HCT116 (cell line): ENCODE measurements at regions not wholly inside any gene's neighbourhood (a gene's known extent, or its start where the extent isn't known, plus 50 kb on each side); places are given as distances from the start of the nearest gene placed in this dataset.
"Not testable (repeated sequence)": the region's sequence is repeated elsewhere in the genome, so short reads cannot be mapped to it uniquely, and the experiment has no call there.

Source experiments
- ATAC-seq: fragments of 200-7000 bp; cut with Tn5 transposase; 2 replicates; pipeline ENCODE4 v1.9.1; 2020; ENCODE audit warnings: mild to moderate bottlenecking, moderate library complexity
- BruUV-seq: library from RNA; stranded (reverse); fragments of 400-500 nt; replicated peaks from 2 replicates; lab custom pipeline; 2021; lab: Mats Ljungman, UMichigan
- CTCF ChIA-PET: fragments of 300-600 bp; sonication (Branson Sonifier 250); formaldehyde crosslinking; loops from one replicate; lab custom pipeline; 2021; ENCODE audit warnings: antibody characterized with exemption; lab: Charles Lee
- POLR2A ChIA-PET: fragments of 300-600, 350-600 bp; sonication (Branson Sonifier 250); formaldehyde crosslinking; loops from one replicate; lab custom pipeline; 2021; ENCODE audit warnings: antibody characterized with exemption; lab: Charles Lee
- RAD21 ChIA-PET, 2 experiments: fragments of 300-600 bp; sonication (Branson Sonifier 250); formaldehyde crosslinking; loops; one replicate each; lab custom pipeline; 2023; ENCODE audit warnings: low total read pairs in 2 of 2; ENCODE audit not compliant: uncharacterized antibody in 2 of 2, unreplicated experiment in 2 of 2, low non-redundant PET in 1 of 2; lab: Charles Lee
- DNase-seq: peaks from one replicate; pipeline ENCODE4 v3.0.0-alpha.2; 2010; ENCODE audit warnings: low read depth, low spot score
- H2AFZ ChIP-seq: fragments of 200-600 bp; shearing (Covaris generic), sonication (generic); 2 replicates; pipeline ENCODE4 v1.6.1; 2017; ENCODE audit warnings: low read depth, mixed run types, mixed read lengths, antibody characterized with exemption, low read length; ENCODE audit not compliant: poor library complexity, severe bottlenecking
- H3K27ac ChIP-seq: 2 replicates; pipeline ENCODE4 v1.5.1; 2012; ENCODE audit warnings: low read depth, low read length
- H3K27me3 ChIP-seq: fragments of 200-600 bp; sonication (generic); 2 replicates; pipeline ENCODE4 v1.6.1; 2016; ENCODE audit warnings: mixed run types, low read length, mixed read lengths; ENCODE audit not compliant: insufficient read depth
- H3K36me3 ChIP-seq, 2 experiments: fragments of 200-500 bp in 1 of 2; fragments of 200-600 bp in 1 of 2; sonication (Bioruptor generic) in 1 of 2; sonication (generic) in 1 of 2; 2 replicates each; pipeline versions ENCODE4 v1.5.1 to v1.6.1; 2014 to 2016; ENCODE audit warnings: low read length in 2 of 2, inconsistent platforms in 1 of 2, mixed read lengths in 1 of 2, mixed run types in 1 of 2; ENCODE audit not compliant: insufficient read depth in 2 of 2, control insufficient read depth in 1 of 2
- H3K4me1 ChIP-seq, 2 experiments: fragments of 200-600 bp in 1 of 2; sonication (generic) in 1 of 2; 2 replicates each; pipeline versions ENCODE4 v1.5.1 to v1.6.1; 2012 to 2017; ENCODE audit warnings: low read length in 2 of 2, inconsistent platforms in 1 of 2, mild to moderate bottlenecking in 1 of 2, mixed read lengths in 1 of 2, mixed run types in 1 of 2, moderate library complexity in 1 of 2; ENCODE audit not compliant: insufficient read depth in 2 of 2, control insufficient read depth in 1 of 2
- H3K4me2 ChIP-seq: fragments of 200-600 bp; sonication (generic); 2 replicates; pipeline ENCODE4 v1.6.1; 2017; ENCODE audit warnings: mixed run types, low read length, mixed read lengths
- H3K4me3 ChIP-seq, 2 experiments: fragments of 200-600 bp in 1 of 2; sonication (generic) in 1 of 2; replicated peaks in 1 of 2; 2 replicates each; pipeline ENCODE4 v1.5.1; 2011 to 2016; ENCODE audit warnings: low read length in 2 of 2, control low read depth in 1 of 2, low read depth in 1 of 2, mild to moderate bottlenecking in 1 of 2, mixed read lengths in 1 of 2, mixed run types in 1 of 2
- H3K79me2 ChIP-seq: fragments of 200-600 bp; sonication (generic); 2 replicates; pipeline ENCODE4 v1.6.1; 2017; ENCODE audit warnings: mild to moderate bottlenecking, mixed run types, low read length, moderate library complexity, mixed read lengths; ENCODE audit not compliant: insufficient read depth
- H3K9ac ChIP-seq: fragments of 200-600 bp; sonication (generic); 2 replicates; pipeline ENCODE4 v1.6.1; 2016; ENCODE audit warnings: low read length, mixed read lengths
- H3K9me2 ChIP-seq: fragments of 200-600 bp; sonication (generic), shearing (Covaris generic); 2 replicates; pipeline ENCODE4 v1.6.1; 2017; ENCODE audit warnings: mixed run types, mild to moderate bottlenecking, moderate library complexity; ENCODE audit not compliant: insufficient read depth
- H3K9me3 ChIP-seq, 2 experiments: fragments of 200-500 bp in 1 of 2; fragments of 200-600 bp in 1 of 2; sonication (Bioruptor generic) in 1 of 2; sonication (generic) in 1 of 2; 2 replicates each; pipeline ENCODE4 v1.6.1; 2014 to 2017; ENCODE audit warnings: low read length in 2 of 2, mixed read lengths in 2 of 2, inconsistent platforms in 1 of 2, low read depth in 1 of 2, mild to moderate bottlenecking in 1 of 2, mixed run types in 1 of 2, moderate library complexity in 1 of 2; ENCODE audit not compliant: control insufficient read depth in 1 of 2, insufficient read depth in 1 of 2
- H4K20me1 ChIP-seq: fragments of 200-600 bp; sonication (generic), shearing (Covaris generic); 2 replicates; pipeline ENCODE4 v1.6.1; 2017; ENCODE audit warnings: mixed run types, mild to moderate bottlenecking, moderate library complexity; ENCODE audit not compliant: insufficient read depth
- ATF3 ChIP-seq: IDR thresholded peaks from 2 replicates; pipeline ENCODE4 v1.6.1; 2012
- CEBPB ChIP-seq: IDR thresholded peaks from 2 replicates; pipeline ENCODE4 v1.6.1; 2012; ENCODE audit warnings: low read depth
- EZH2 ChIP-seq: fragments of 200-600 bp; sonication (generic); IDR thresholded peaks from 2 replicates; pipeline ENCODE4 v1.6.1; 2017; ENCODE audit warnings: antibody characterized with exemption, mixed run types
- FOSL1 ChIP-seq: IDR thresholded peaks from 2 replicates; pipeline ENCODE4 v1.6.1; 2012; ENCODE audit warnings: low read depth
- POLR2AphosphoS5 ChIP-seq: IDR thresholded peaks from 2 replicates; pipeline ENCODE4 v1.6.1; 2011; ENCODE audit warnings: mild to moderate bottlenecking, low read depth, low read length, moderate library complexity
- RAD21 ChIP-seq: IDR thresholded peaks from 2 replicates; pipeline ENCODE4 v1.6.1; 2012; ENCODE audit warnings: low read depth, mild to moderate bottlenecking
- ZFX ChIP-seq: fragments of 450-650 bp; IDR thresholded peaks from 2 replicates; pipeline ENCODE4 v1.6.1; 2017
- intact Hi-C: fragments of 100-400 bp; cut with micrococcal nuclease; formaldehyde crosslinking; loops from 2 replicates; pipeline ENCODE4 v1.10.0; 2022
- TF ChIP-seq, protein P1 (sequence below): IDR thresholded peaks from 2 replicates; pipeline ENCODE4 v1.6.1; 2012; ENCODE audit warnings: low read depth

GRCh38 chr9:96100385-96101300 is 201.3 kb downstream of the HSD17B3 start:
- BruUV-seq = no TSS peak
- ChIA-PET CTCF (no interaction called here), POLR2A (no interaction called here), RAD21 (no interaction called here)
- Histone ChIP-seq H2AFZ (no peak overlapping the region), H3K27me3 (no peaks in the 10 kb centered on the region), H4K20me1 (no peaks in the 10 kb centered on the region), H3K9me2 (no peaks in the 10 kb centered on the region), H3K36me3 (no peaks in the 10 kb centered on the region), H3K9ac (no peak overlapping the region), H3K9me3 (no peaks in the 10 kb centered on the region), H3K4me1 (no peaks in the 10 kb centered on the region), H3K4me3 (no peak overlapping the region), H3K27ac (no peak overlapping the region), H3K79me2 (no peaks in the 10 kb centered on the region), H3K4me2 (no peak overlapping the region)
- ATAC-seq (no peak), DNase-seq (no peak)
- no peak for TF ChIP-seq POLR2AphosphoS5
- TF ChIP-seq, protein P1, sequence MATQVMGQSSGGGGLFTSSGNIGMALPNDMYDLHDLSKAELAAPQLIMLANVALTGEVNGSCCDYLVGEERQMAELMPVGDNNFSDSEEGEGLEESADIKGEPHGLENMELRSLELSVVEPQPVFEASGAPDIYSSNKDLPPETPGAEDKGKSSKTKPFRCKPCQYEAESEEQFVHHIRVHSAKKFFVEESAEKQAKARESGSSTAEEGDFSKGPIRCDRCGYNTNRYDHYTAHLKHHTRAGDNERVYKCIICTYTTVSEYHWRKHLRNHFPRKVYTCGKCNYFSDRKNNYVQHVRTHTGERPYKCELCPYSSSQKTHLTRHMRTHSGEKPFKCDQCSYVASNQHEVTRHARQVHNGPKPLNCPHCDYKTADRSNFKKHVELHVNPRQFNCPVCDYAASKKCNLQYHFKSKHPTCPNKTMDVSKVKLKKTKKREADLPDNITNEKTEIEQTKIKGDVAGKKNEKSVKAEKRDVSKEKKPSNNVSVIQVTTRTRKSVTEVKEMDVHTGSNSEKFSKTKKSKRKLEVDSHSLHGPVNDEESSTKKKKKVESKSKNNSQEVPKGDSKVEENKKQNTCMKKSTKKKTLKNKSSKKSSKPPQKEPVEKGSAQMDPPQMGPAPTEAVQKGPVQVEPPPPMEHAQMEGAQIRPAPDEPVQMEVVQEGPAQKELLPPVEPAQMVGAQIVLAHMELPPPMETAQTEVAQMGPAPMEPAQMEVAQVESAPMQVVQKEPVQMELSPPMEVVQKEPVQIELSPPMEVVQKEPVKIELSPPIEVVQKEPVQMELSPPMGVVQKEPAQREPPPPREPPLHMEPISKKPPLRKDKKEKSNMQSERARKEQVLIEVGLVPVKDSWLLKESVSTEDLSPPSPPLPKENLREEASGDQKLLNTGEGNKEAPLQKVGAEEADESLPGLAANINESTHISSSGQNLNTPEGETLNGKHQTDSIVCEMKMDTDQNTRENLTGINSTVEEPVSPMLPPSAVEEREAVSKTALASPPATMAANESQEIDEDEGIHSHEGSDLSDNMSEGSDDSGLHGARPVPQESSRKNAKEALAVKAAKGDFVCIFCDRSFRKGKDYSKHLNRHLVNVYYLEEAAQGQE = no peak
- TF ChIP-seq RAD21 = no peak
- no peak for TF ChIP-seq ATF3
- no peak for TF ChIP-seq ZFX
- no peak for TF ChIP-seq EZH2
- TF ChIP-seq FOSL1 = no peak
- TF ChIP-seq CEBPB = no peak
- intact Hi-C loops = no loop called here

DNA sequence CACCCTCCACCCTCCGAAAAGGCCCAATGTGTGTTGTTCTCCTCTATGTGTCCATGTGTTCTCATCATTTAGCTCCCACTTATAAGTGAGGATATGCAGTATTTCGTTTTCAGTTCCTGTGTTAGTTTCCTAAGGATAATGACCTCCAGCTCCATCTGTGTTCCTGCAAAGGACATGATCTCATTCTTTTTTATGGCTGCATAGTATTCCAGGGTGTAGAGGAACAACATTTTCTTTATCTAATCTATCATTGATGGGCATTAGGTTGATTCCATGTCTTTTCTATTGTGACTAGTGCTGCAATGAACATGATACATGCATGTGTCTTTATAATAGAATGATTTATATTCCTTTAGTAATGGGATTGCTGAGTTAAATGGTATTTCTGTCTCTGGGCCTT is 211.3 kb downstream of the HSD17B3 start:
- DNase-seq, ATAC-seq, H3K36me3 ChIP-seq, intact Hi-C loops, H4K20me1 ChIP-seq, H3K27ac ChIP-seq, POLR2A ChIA-PET, H3K27me3 ChIP-seq, H3K9ac ChIP-seq, H2AFZ ChIP-seq, H3K4me3 ChIP-seq, BruUV-seq, H3K4me1 ChIP-seq, H3K9me2 ChIP-seq, H3K79me2 ChIP-seq, RAD21 ChIA-PET, H3K4me2 ChIP-seq, H3K9me3 ChIP-seq, CTCF ChIA-PET: not testable (repeated sequence)
